Neural crest cell (in vitro differentiated cells): ENCODE measurements at regions not wholly inside any gene's neighbourhood (a gene's known extent, or its start where the extent isn't known, plus 50 kb on each side); places are given as distances from the start of the nearest gene placed in this dataset.
A peak's percentile ranks its signal among the peaks of the same experiment; 100 is the strongest.

Source experiments
- DNase-seq: peaks from one replicate; pipeline ENCODE4 v3.0.0; 2021; ENCODE audit warnings: low read depth, mixed read lengths, low spot score
- H3K27ac Mint-ChIP-seq: one replicate; pipeline ENCODE4 v1.8.0; 2021; ENCODE audit warnings: mild to moderate bottlenecking, mixed read lengths; ENCODE audit not compliant: unreplicated experiment
- H3K27me3 Mint-ChIP-seq: 2 replicates; pipeline ENCODE4 v1.8.0; 2021; ENCODE audit warnings: low read depth, mild to moderate bottlenecking, mixed read lengths
- H3K36me3 Mint-ChIP-seq: 2 replicates; pipeline ENCODE4 v1.8.0; 2021; ENCODE audit warnings: low read depth, mild to moderate bottlenecking, mixed read lengths
- H3K4me1 Mint-ChIP-seq: 2 replicates; pipeline ENCODE4 v1.8.0; 2021; ENCODE audit warnings: mixed read lengths
- H3K4me3 Mint-ChIP-seq: one replicate; pipeline ENCODE4 v1.8.0; 2021; ENCODE audit warnings: mild to moderate bottlenecking, mixed read lengths
- H3K9me3 Mint-ChIP-seq: 2 replicates; pipeline ENCODE4 v1.8.0; 2021; ENCODE audit warnings: mixed read lengths
- CTCF ChIP-seq: fragments of 200-600 bp; sonication (generic); conservative IDR thresholded peaks from 2 replicates; pipeline ENCODE4 v1.5.0; 2021; ENCODE audit warnings: antibody characterized with exemption, mild to moderate bottlenecking

- H3K9me3 Mint-ChIP-seq: no peaks in the 10 kb centered on the region
- H3K4me1 Mint-ChIP-seq: peaks cover 48% of the 10 kb centered on the region
- no peak for DNase-seq
- no peak for TF ChIP-seq CTCF
- no peaks in the 10 kb centered on the region for H3K36me3 Mint-ChIP-seq
- H3K27me3 Mint-ChIP-seq: no peaks in the 10 kb centered on the region
- peak overlapping the region; percentile 86 for H3K27ac Mint-ChIP-seq
- no peak overlapping the region for H3K4me3 Mint-ChIP-seq
Observed at GRCh38 chr14:76937181-76938091, 91.1 kb downstream of the IRF2BPL start.

- Mint-ChIP-seq H3K27ac (peak overlapping the region; percentile 83), H3K27me3 (no peaks in the 10 kb centered on the region), H3K9me3 (no peaks in the 10 kb centered on the region), H3K4me3 (no peak overlapping the region), H3K4me1 (peaks cover 48% of the 10 kb centered on the region), H3K36me3 (no peaks in the 10 kb centered on the region)
- no peak for DNase-seq
- no peak for TF ChIP-seq CTCF
Observed at GRCh38 chr14:76936483-76936882, 92.0 kb downstream of the IRF2BPL start.

GRCh38 chr14:76933515-76933914, 95.0 kb downstream of the IRF2BPL start:
- Mint-ChIP-seq H3K9me3 (no peaks in the 10 kb centered on the region), H3K4me3 (no peak overlapping the region), H3K4me1 (peaks cover 47% of the 10 kb centered on the region), H3K36me3 (no peaks in the 10 kb centered on the region), H3K27ac (no peak overlapping the region), H3K27me3 (no peaks in the 10 kb centered on the region)
- no peak for TF ChIP-seq CTCF
- DNase-seq: no peak

- no peaks in the 10 kb centered on the region for H3K36me3 Mint-ChIP-seq
- no peak overlapping the region for H3K4me3 Mint-ChIP-seq
- no peak for TF ChIP-seq CTCF
- peaks cover 49% of the 10 kb centered on the region for H3K4me1 Mint-ChIP-seq
- DNase-seq: no peak
- H3K9me3 Mint-ChIP-seq: no peaks in the 10 kb centered on the region
- H3K27me3 Mint-ChIP-seq: no peaks in the 10 kb centered on the region
- peak overlapping the region; percentile 73 for H3K27ac Mint-ChIP-seq
Observed at GRCh38 chr14:76931631-76932402, 96.7 kb downstream of the IRF2BPL start.

GRCh38 chr14:76930549-76930948, 98.0 kb downstream of the IRF2BPL start:
- Mint-ChIP-seq H3K4me3 (no peak overlapping the region), H3K9me3 (no peaks in the 10 kb centered on the region), H3K36me3 (no peaks in the 10 kb centered on the region), H3K4me1 (peaks cover 58% of the 10 kb centered on the region), H3K27ac (no peak overlapping the region), H3K27me3 (no peaks in the 10 kb centered on the region)
- DNase-seq: no peak
- TF ChIP-seq CTCF: no peak
